ENCODE measurements at regions not wholly inside any gene's neighbourhood (a gene's known extent, or its start where the extent isn't known, plus 50 kb on each side); places are given as distances from the start of the nearest gene placed in this dataset.

DNA sequence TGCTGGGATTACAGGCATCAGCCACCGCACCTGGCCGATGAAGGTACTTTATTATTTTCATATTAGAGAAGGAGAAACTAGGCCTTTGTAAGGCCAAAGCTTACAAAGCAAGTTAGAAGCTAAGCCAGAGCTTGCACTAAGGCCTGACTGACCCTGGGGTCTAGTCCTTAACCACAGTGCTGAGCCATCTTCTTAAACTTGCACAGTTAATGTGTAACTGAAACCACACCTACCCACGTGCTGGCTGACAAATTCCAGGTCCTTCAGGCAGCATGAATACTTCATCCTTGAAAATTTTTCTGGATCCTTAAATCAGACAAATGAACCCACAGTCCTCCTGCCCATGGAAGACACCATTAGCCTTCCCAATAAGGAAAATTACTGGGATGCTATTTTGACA is 880.6 kb downstream of the UQCRFS1 start:
- Histone ChIP-seq H3K4me2 (ENCODE audit: low read length) (no peak overlapping the region), H3K9me3 (replicated peaks; ENCODE audit: low read length) (no peaks in the 10 kb centered on the region), H3K27me3 (ENCODE audit: control insufficient read depth, insufficient read depth, low read length) (no peaks in the 10 kb centered on the region), H3K4me3 (ENCODE audit: low read length) (no peak overlapping the region), H3K36me3 (ENCODE audit: insufficient read depth, low read length) (no peaks in the 10 kb centered on the region), H3K4me1 (ENCODE audit: control insufficient read depth, insufficient read depth, low read length) (no peaks in the 10 kb centered on the region), H3K9ac (ENCODE audit: low read depth, low read length) (no peak overlapping the region)

DNA sequence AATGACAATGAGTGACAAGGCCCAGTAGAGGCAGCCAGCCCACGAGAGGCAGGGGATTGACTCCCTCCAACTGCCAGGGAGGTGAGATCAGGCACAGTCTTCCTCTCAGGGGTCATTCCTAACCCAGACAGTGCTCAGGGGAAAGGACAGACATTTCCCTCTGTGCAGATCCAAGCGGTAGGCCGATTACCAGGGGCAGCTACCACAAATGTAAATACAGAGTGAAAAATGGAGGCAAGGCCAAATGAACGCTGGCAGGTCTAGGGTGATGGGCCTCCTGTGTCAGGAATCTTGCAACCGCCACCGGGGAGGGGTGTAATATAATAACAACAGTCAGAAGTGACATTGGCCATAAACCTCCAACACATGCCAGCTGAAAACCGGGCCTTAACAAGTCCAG is 881.4 kb downstream of the UQCRFS1 start:
- Histone ChIP-seq H3K4me2 (ENCODE audit: low read length) (no peak overlapping the region), H3K4me1 (ENCODE audit: control insufficient read depth, insufficient read depth, low read length) (no peaks in the 10 kb centered on the region), H3K9ac (ENCODE audit: low read depth, low read length) (no peak overlapping the region), H3K27me3 (ENCODE audit: control insufficient read depth, insufficient read depth, low read length) (no peaks in the 10 kb centered on the region), H3K36me3 (ENCODE audit: insufficient read depth, low read length) (no peaks in the 10 kb centered on the region), H3K9me3 (replicated peaks; ENCODE audit: low read length) (no peaks in the 10 kb centered on the region), H3K4me3 (ENCODE audit: low read length) (no peak overlapping the region)

- H3K4me1 ChIP-seq (ENCODE audit: control insufficient read depth, insufficient read depth, low read length): no peaks in the 10 kb centered on the region
- H3K4me3 ChIP-seq (ENCODE audit: low read length): no peak overlapping the region
- no peaks in the 10 kb centered on the region for H3K36me3 ChIP-seq (ENCODE audit: insufficient read depth, low read length)
- H3K4me2 ChIP-seq (ENCODE audit: low read length): no peak overlapping the region
- no peak overlapping the region for H3K9ac ChIP-seq (ENCODE audit: low read depth, low read length)
- H3K27me3 ChIP-seq (ENCODE audit: control insufficient read depth, insufficient read depth, low read length): no peaks in the 10 kb centered on the region
- no peaks in the 10 kb centered on the region for H3K9me3 ChIP-seq (replicated peaks; ENCODE audit: low read length)
Observed at GRCh38 chr19:28330831-28331230, 882.1 kb downstream of the UQCRFS1 start.

- Histone ChIP-seq H3K36me3 (ENCODE audit: insufficient read depth, low read length) (no peaks in the 10 kb centered on the region), H3K4me3 (ENCODE audit: low read length) (no peak overlapping the region)
Observed at GRCh38 chr19:28329429-28329828, 883.5 kb downstream of the UQCRFS1 start.

DNA sequence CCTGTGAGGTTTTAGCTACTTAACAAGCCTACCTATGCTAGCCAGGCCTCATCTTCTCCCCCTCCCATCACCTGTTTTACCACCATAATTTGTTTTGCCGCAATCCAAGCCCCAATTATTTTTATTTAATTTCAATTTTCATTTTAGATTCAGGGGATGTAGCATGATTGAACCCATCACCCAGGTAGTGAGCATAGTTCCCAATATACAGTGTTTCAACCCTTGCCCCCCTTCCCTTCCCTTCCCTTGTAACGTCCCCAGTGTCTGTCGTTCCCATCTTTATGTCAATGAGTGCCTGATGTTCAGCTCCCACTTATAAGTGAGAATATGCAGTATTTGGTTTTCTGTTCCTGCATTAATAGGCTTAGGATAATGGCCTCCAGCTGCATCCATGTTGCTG is 885.0 kb downstream of the UQCRFS1 start:
- Histone ChIP-seq H3K9me3 (replicated peaks; ENCODE audit: low read length) (no peaks in the 10 kb centered on the region), H3K4me1 (ENCODE audit: control insufficient read depth, insufficient read depth, low read length) (no peaks in the 10 kb centered on the region), H3K27me3 (ENCODE audit: control insufficient read depth, insufficient read depth, low read length) (no peaks in the 10 kb centered on the region), H3K9ac (ENCODE audit: low read depth, low read length) (no peak overlapping the region), H3K36me3 (ENCODE audit: insufficient read depth, low read length) (no peaks in the 10 kb centered on the region), H3K4me3 (ENCODE audit: low read length) (no peak overlapping the region), H3K4me2 (ENCODE audit: low read length) (no peak overlapping the region)

More at GRCh38 chr19:28329429-28329828, 883.5 kb downstream of the UQCRFS1 start:
- Histone ChIP-seq H3K27me3 (ENCODE audit: control insufficient read depth, insufficient read depth, low read length) (no peaks in the 10 kb centered on the region), H3K9ac (ENCODE audit: low read depth, low read length) (no peak overlapping the region), H3K9me3 (replicated peaks; ENCODE audit: low read length) (no peaks in the 10 kb centered on the region), H3K4me1 (ENCODE audit: control insufficient read depth, insufficient read depth, low read length) (no peaks in the 10 kb centered on the region), H3K4me2 (ENCODE audit: low read length) (no peak overlapping the region)

- no peaks in the 10 kb centered on the region for H3K4me1 ChIP-seq (ENCODE audit: control insufficient read depth, insufficient read depth, low read length)
- H3K4me2 ChIP-seq (ENCODE audit: low read length): no peak overlapping the region
- no peaks in the 10 kb centered on the region for H3K9me3 ChIP-seq (replicated peaks; ENCODE audit: low read length)
- no peak overlapping the region for H3K9ac ChIP-seq (ENCODE audit: low read depth, low read length)
- H3K27me3 ChIP-seq (ENCODE audit: control insufficient read depth, insufficient read depth, low read length): no peaks in the 10 kb centered on the region
- no peak overlapping the region for H3K4me3 ChIP-seq (ENCODE audit: low read length)
- no peaks in the 10 kb centered on the region for H3K36me3 ChIP-seq (ENCODE audit: insufficient read depth, low read length)
Observed at GRCh38 chr19:28326746-28327145, 886.2 kb downstream of the UQCRFS1 start.

- Histone ChIP-seq H3K9ac (ENCODE audit: low read depth, low read length) (no peak overlapping the region), H3K27me3 (ENCODE audit: control insufficient read depth, insufficient read depth, low read length) (no peaks in the 10 kb centered on the region), H3K4me1 (ENCODE audit: control insufficient read depth, insufficient read depth, low read length) (no peaks in the 10 kb centered on the region), H3K9me3 (replicated peaks; ENCODE audit: low read length) (no peaks in the 10 kb centered on the region), H3K4me2 (ENCODE audit: low read length) (no peak overlapping the region), H3K36me3 (ENCODE audit: insufficient read depth, low read length) (no peaks in the 10 kb centered on the region), H3K4me3 (ENCODE audit: low read length) (no peak overlapping the region)
Observed at GRCh38 chr19:28324275-28325060, 888.5 kb downstream of the UQCRFS1 start.

DNA sequence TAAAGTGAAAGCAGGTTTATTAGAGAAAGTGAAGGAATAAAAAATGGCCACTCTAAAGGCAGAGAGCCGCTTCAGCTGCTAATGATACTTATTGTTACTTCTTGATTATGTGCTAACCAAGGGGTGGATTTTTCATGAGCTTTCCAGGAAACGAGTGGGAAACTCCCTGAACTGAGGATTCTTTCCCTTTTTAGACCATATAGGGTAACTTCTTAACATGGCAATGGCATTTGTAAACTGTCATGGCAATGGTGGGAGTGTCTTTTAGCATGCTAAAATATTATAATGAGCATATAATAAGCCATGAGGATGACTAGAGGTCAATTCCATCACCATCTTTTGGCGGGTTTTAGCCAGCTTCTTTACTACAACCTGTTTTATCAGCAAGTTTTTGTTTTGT is 890.0 kb downstream of the UQCRFS1 start:
- H3K4me2 ChIP-seq (ENCODE audit: low read length): no peak overlapping the region
- H3K9me3 ChIP-seq (replicated peaks; ENCODE audit: low read length): no peaks in the 10 kb centered on the region
- H3K4me1 ChIP-seq (ENCODE audit: control insufficient read depth, insufficient read depth, low read length): no peaks in the 10 kb centered on the region
- H3K36me3 ChIP-seq (ENCODE audit: insufficient read depth, low read length): no peaks in the 10 kb centered on the region
- H3K9ac ChIP-seq (ENCODE audit: low read depth, low read length): no peak overlapping the region
- no peak overlapping the region for H3K4me3 ChIP-seq (ENCODE audit: low read length)
- peaks cover 5% of the 10 kb centered on the region for H3K27me3 ChIP-seq (ENCODE audit: control insufficient read depth, insufficient read depth, low read length)

DNA sequence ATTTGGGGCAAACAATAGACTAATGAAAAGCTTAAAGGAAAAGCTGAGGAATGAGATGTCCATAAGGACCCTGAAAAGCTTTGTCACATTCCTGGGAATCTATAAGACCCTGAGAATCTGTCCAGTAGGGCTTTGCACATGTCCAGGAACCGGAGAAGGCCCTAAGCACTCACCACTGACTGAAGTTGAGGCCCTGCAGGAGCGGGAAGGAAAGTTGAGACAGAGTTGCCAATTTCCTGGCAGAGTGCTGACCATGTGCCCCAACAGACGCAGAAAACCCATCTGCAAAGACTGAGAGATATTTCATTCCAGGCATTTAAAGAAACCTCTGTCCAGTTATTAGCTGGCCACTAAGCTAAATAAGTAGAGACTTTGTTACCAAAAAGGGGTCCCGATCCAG is 890.5 kb downstream of the UQCRFS1 start:
- no peaks in the 10 kb centered on the region for H3K9me3 ChIP-seq (replicated peaks; ENCODE audit: low read length)
- H3K4me2 ChIP-seq (ENCODE audit: low read length): no peak overlapping the region

DNA sequence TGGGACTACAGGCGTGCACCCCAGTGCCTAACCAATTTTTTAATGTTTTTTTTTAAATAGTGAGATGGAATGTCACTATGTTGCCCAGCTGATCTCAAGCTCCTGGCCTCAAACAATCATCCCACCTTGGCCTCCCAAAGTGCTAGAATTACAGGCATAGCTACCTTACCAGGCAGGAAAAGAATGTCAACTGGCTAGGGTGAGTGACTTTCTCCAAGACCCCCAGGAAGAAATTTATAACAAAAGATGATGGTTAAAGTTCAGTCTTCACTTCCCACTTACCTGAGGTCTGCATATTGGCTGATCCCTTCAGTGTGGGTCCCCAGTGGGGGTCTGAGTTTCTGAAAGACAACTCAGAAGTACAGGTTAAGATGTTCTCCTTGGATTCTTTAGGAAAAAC is 893.0 kb downstream of the UQCRFS1 start:
- Histone ChIP-seq H3K9me3 (replicated peaks; ENCODE audit: low read length) (no peaks in the 10 kb centered on the region), H3K4me3 (ENCODE audit: low read length) (no peak overlapping the region), H3K9ac (ENCODE audit: low read depth, low read length) (no peak overlapping the region), H3K4me2 (ENCODE audit: low read length) (no peak overlapping the region), H3K36me3 (ENCODE audit: insufficient read depth, low read length) (no peaks in the 10 kb centered on the region), H3K4me1 (ENCODE audit: control insufficient read depth, insufficient read depth, low read length) (no peaks in the 10 kb centered on the region), H3K27me3 (ENCODE audit: control insufficient read depth, insufficient read depth, low read length) (peaks cover 5% of the 10 kb centered on the region)

More for the DNA sequence above, 890.5 kb downstream of the UQCRFS1 start:
- Histone ChIP-seq H3K27me3 (ENCODE audit: control insufficient read depth, insufficient read depth, low read length) (peaks cover 5% of the 10 kb centered on the region), H3K36me3 (ENCODE audit: insufficient read depth, low read length) (no peaks in the 10 kb centered on the region), H3K4me1 (ENCODE audit: control insufficient read depth, insufficient read depth, low read length) (no peaks in the 10 kb centered on the region), H3K4me3 (ENCODE audit: low read length) (no peak overlapping the region), H3K9ac (ENCODE audit: low read depth, low read length) (no peak overlapping the region)

GRCh38 chr19:28319227-28319626 is 893.7 kb downstream of the UQCRFS1 start:
- H3K4me2 ChIP-seq (ENCODE audit: low read length): no peak overlapping the region
- peaks cover 5% of the 10 kb centered on the region for H3K27me3 ChIP-seq (ENCODE audit: control insufficient read depth, insufficient read depth, low read length)
- no peaks in the 10 kb centered on the region for H3K36me3 ChIP-seq (ENCODE audit: insufficient read depth, low read length)
- H3K4me1 ChIP-seq (ENCODE audit: control insufficient read depth, insufficient read depth, low read length): peaks cover 5% of the 10 kb centered on the region
- no peak overlapping the region for H3K9ac ChIP-seq (ENCODE audit: low read depth, low read length)
- H3K9me3 ChIP-seq (replicated peaks; ENCODE audit: low read length): no peaks in the 10 kb centered on the region
- H3K4me3 ChIP-seq (ENCODE audit: low read length): no peak overlapping the region

- no peak overlapping the region for H3K4me2 ChIP-seq (ENCODE audit: low read length)
- H3K9ac ChIP-seq (ENCODE audit: low read depth, low read length): no peak overlapping the region
- H3K36me3 ChIP-seq (ENCODE audit: insufficient read depth, low read length): no peaks in the 10 kb centered on the region
- H3K9me3 ChIP-seq (replicated peaks; ENCODE audit: low read length): no peaks in the 10 kb centered on the region
- H3K4me1 ChIP-seq (ENCODE audit: control insufficient read depth, insufficient read depth, low read length): peaks cover 9% of the 10 kb centered on the region
- H3K27me3 ChIP-seq (ENCODE audit: control insufficient read depth, insufficient read depth, low read length): peaks cover 5% of the 10 kb centered on the region
- H3K4me3 ChIP-seq (ENCODE audit: low read length): no peak overlapping the region
Observed at GRCh38 chr19:28318469-28319179, 894.3 kb downstream of the UQCRFS1 start.
